Adrenal gland (tissue), 9 donors: ENCODE measurements at regions not wholly inside any gene's neighbourhood (a gene's known extent, or its start where the extent isn't known, plus 50 kb on each side); places are given as distances from the start of the nearest gene placed in this dataset.

Source experiments
- DNase-seq, 7 donors: peaks; one replicate each; pipeline ENCODE4 v3.0.0-alpha.2; 2019 to 2020
- H3K27ac ChIP-seq, 5 donors: fragments of 200-600 bp; sonication (generic) in 4 of 5; 1 replicate in 3 of 5; 2 replicates in 2 of 5; pipeline versions ENCODE4 v1.5.1 to v1.8.0; 2016 to 2020; ENCODE audit warnings: mild to moderate bottlenecking in 1 of 5
- H3K27me3 ChIP-seq: fragments of 200-600 bp; 2 replicates; pipeline ENCODE4 v1.8.0; 2021
- H3K36me3 ChIP-seq, 2 donors: fragments of 200-600 bp; replicated peaks in 1 of 2; 1 replicate in 1 of 2; 2 replicates in 1 of 2; pipeline versions ENCODE4 v1.5.1 to v1.8.0; 2018 to 2022
- H3K4me1 ChIP-seq, 2 donors: fragments of 200-600 bp; replicated peaks in 1 of 2; 1 replicate in 1 of 2; 2 replicates in 1 of 2; pipeline versions ENCODE4 v1.5.1 to v1.8.0; 2018 to 2021
- H3K4me3 ChIP-seq, 4 donors: fragments of 200-600 bp; sonication (generic) in 3 of 4; one replicate each; pipeline ENCODE4 v1.5.1; 2016 to 2018
- H3K9me3 ChIP-seq, 3 donors: fragments of 200-600 bp; sonication (generic) in 1 of 3; replicated peaks in 1 of 3; 1 replicate in 2 of 3; 2 replicates in 1 of 3; pipeline versions ENCODE4 v1.5.1 to v1.8.0; 2016 to 2021
- POLR2A ChIP-seq, 2 donors: fragments of 450-650 bp; IDR thresholded peaks; one replicate each; pipeline ENCODE4 v1.6.1; 2017; ENCODE audit warnings: antibody characterized with exemption in 2 of 2, mild to moderate bottlenecking in 2 of 2, moderate library complexity in 1 of 2
- WGBS, 4 donors: extraction: QIAGEN DNeasy Blood & Tissue Kit in 2 of 4; methylation state at CpG; one replicate each; pipeline versions ENCODE4 v1.1.5 to v1.1.7; 2013 to 2017; 5-methylcytosine and 5-hydroxymethylcytosine counted together
- intact Hi-C, 2 donors: fragments of 100-400 bp; cut with DNase I; formaldehyde crosslinking; loops; one replicate each; pipeline versions ENCODE4 v1.14.1 to v1.15.0; 2022 to 2023
- TF ChIP-seq, protein P1 (sequence below), 6 experiments: fragments of 450-650 bp in 4 of 6; fragments of 200-600 bp in 2 of 6; sonication (generic) in 1 of 6; IDR thresholded peaks; 1 replicate in 5 of 6; 2 replicates in 1 of 6; pipeline versions ENCODE4 v1.5.1 to v1.8.0; 2016 to 2021; ENCODE audit warnings: antibody characterized with exemption in 6 of 6, mild to moderate bottlenecking in 2 of 6, moderate library complexity in 1 of 6
- donor health status: healthy with polysubstance abuse.
- donor health status: Bipolar disorder and iron deficiency.
- donor health status: DM: yes; HTN: yes; CAD: no.
- donor health status: DM: no; HTN: no; CAD: no.
- donor health status: DM: no; HTN: no; CAD: no.

GRCh38 chr7:109261781-109262180 lies 692.1 kb downstream of the DNAJB9 start:
- H3K9me3 ChIP-seq: no peaks in the 10 kb centered on the region
- intact Hi-C loops: no loop called here
- 68 to 76% (median 71%) methylated on average over 3 of the region's 3 CpGs for WGBS, 4 donors
- H3K36me3 ChIP-seq: no peaks in the 10 kb centered on the region
- no peak overlapping the region for H3K4me3 ChIP-seq
- no peak for TF ChIP-seq POLR2A (IDR thresholded peaks at IDR 0.05)
- TF ChIP-seq, protein P1, sequence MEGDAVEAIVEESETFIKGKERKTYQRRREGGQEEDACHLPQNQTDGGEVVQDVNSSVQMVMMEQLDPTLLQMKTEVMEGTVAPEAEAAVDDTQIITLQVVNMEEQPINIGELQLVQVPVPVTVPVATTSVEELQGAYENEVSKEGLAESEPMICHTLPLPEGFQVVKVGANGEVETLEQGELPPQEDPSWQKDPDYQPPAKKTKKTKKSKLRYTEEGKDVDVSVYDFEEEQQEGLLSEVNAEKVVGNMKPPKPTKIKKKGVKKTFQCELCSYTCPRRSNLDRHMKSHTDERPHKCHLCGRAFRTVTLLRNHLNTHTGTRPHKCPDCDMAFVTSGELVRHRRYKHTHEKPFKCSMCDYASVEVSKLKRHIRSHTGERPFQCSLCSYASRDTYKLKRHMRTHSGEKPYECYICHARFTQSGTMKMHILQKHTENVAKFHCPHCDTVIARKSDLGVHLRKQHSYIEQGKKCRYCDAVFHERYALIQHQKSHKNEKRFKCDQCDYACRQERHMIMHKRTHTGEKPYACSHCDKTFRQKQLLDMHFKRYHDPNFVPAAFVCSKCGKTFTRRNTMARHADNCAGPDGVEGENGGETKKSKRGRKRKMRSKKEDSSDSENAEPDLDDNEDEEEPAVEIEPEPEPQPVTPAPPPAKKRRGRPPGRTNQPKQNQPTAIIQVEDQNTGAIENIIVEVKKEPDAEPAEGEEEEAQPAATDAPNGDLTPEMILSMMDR (IDR thresholded peaks at IDR 0.05): no peak
- no peaks in the 10 kb centered on the region for H3K27me3 ChIP-seq
- H3K4me1 ChIP-seq: no peaks in the 10 kb centered on the region
- no peak overlapping the region for H3K27ac ChIP-seq
- DNase-seq: no peak

- DNase-seq: no peak
- intact Hi-C loops: no loop called here
- 60 to 74% (median 71%) methylated on average over 3 of the region's 3 CpGs for WGBS, 4 donors
These were observed 696.9 kb downstream of the DNAJB9 start for GRCh38 chr7:109266610-109267009.

DNA sequence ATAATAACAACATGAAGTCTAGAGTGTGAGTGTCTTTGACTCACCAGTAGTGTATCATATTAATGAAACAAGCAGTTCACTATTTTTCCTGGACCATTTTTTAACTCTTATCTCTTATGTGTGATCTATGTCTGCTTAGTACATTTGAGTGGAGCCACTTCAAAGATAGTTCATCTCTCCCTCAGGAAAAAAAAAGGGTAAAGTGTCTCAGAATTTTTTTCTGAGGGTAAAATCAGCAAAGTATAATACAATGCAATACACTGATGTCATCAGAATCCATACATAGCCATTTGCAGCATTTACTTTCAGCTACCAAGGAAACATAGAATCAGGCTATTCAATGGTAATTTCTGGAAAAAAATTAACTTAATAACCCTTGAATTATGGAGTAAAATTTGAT lies 706.7 kb downstream of the DNAJB9 start:
- H3K4me3 ChIP-seq: no peak overlapping the region
- H3K27me3 ChIP-seq: no peaks in the 10 kb centered on the region
- H3K9me3 ChIP-seq: no peaks in the 10 kb centered on the region
- intact Hi-C loops: no loop called here
- TF ChIP-seq, protein P1 (IDR thresholded peaks at IDR 0.05): no peak
- no peak for TF ChIP-seq POLR2A (IDR thresholded peaks at IDR 0.05)
- no peaks in the 10 kb centered on the region for H3K36me3 ChIP-seq
- H3K27ac ChIP-seq: no peak overlapping the region
- H3K4me1 ChIP-seq: no peaks in the 10 kb centered on the region
- DNase-seq: no peak

More at GRCh38 chr7:109266610-109267009, 696.9 kb downstream of the DNAJB9 start:
- Histone ChIP-seq H3K9me3 (no peaks in the 10 kb centered on the region), H3K4me1 (no peaks in the 10 kb centered on the region), H3K4me3 (no peak overlapping the region), H3K27ac (no peak overlapping the region), H3K36me3 (no peaks in the 10 kb centered on the region), H3K27me3 (no peaks in the 10 kb centered on the region)
- no peak for TF ChIP-seq POLR2A (IDR thresholded peaks at IDR 0.05)
- TF ChIP-seq, protein P1 (IDR thresholded peaks at IDR 0.05): no peak

- Histone ChIP-seq H3K9me3 (no peaks in the 10 kb centered on the region), H3K36me3 (no peaks in the 10 kb centered on the region), H3K4me3 (no peak overlapping the region), H3K27me3 (no peaks in the 10 kb centered on the region), H3K4me1 (no peaks in the 10 kb centered on the region), H3K27ac (no peak overlapping the region)
- no peak for TF ChIP-seq POLR2A (IDR thresholded peaks at IDR 0.05)
- TF ChIP-seq, protein P1 (IDR thresholded peaks at IDR 0.05): no peak
- no peak for DNase-seq
- intact Hi-C loops: no loop called here
These were observed 713.1 kb downstream of the DNAJB9 start for GRCh38 chr7:109282726-109283125.
